Gastrocnemius medialis (tissue), 4 donors: ENCODE measurements at regions not wholly inside any gene's neighbourhood (a gene's known extent, or its start where the extent isn't known, plus 50 kb on each side); places are given as distances from the start of the nearest gene placed in this dataset.

Source experiments
- ATAC-seq, 2 donors: fragments of 150-250 bp; one replicate each; pipeline ENCODE4 v1.9.1; 2016
- DNase-seq, 2 donors: peaks; one replicate each; pipeline ENCODE4 v3.0.0-alpha.2; 2019
- H3K27ac ChIP-seq, 4 donors: fragments of 200-600 bp; sonication (generic); 1 replicate in 1 of 4; 2 replicates in 3 of 4; pipeline ENCODE4 v1.5.1; 2016 to 2018; ENCODE audit warnings: mild to moderate bottlenecking in 2 of 4, moderate library complexity in 1 of 4
- H3K27me3 ChIP-seq, 3 donors: fragments of 200-600 bp; sonication (generic) in 2 of 3; 1 replicate in 1 of 3; 2 replicates in 2 of 3; pipeline versions ENCODE4 v1.5.1 to v1.6.0; 2016 to 2019; ENCODE audit warnings: mild to moderate bottlenecking in 1 of 3, moderate library complexity in 1 of 3
- H3K36me3 ChIP-seq, 2 donors: fragments of 200-600 bp; sonication (generic) in 1 of 2; one replicate each; pipeline ENCODE4 v1.5.1; 2017 to 2018
- H3K4me1 ChIP-seq, 2 donors: fragments of 200-600 bp; sonication (generic) in 1 of 2; one replicate each; pipeline ENCODE4 v1.5.1; 2016 to 2017; ENCODE audit warnings: mild to moderate bottlenecking in 2 of 2
- H3K4me3 ChIP-seq, 4 donors: fragments of 200-600 bp; sonication (generic) in 3 of 4; 1 replicate in 1 of 4; 2 replicates in 3 of 4; pipeline ENCODE4 v1.5.1; 2016 to 2019; ENCODE audit warnings: mild to moderate bottlenecking in 2 of 4
- H3K9me3 ChIP-seq, 3 donors: fragments of 200-600 bp; sonication (generic) in 2 of 3; 1 replicate in 1 of 3; 2 replicates in 2 of 3; pipeline ENCODE4 v1.5.1; 2016 to 2019
- POLR2A ChIP-seq, 2 donors: fragments of 450-650 bp; IDR thresholded peaks; one replicate each; pipeline ENCODE4 v1.6.1; 2017; ENCODE audit warnings: antibody characterized with exemption in 2 of 2, mild to moderate bottlenecking in 2 of 2, moderate library complexity in 2 of 2
- in situ Hi-C, 4 donors: fragments of 200-750 bp; cut with MboI; loops; one replicate each; pipeline versions ENCODE4 v1.15.0 to v1.8.0; 2017; ENCODE audit warnings: low sequenced_read_pairs in 4 of 4
- intact Hi-C: fragments of 100-400 bp; cut with DNase I; formaldehyde crosslinking; loops from one replicate; pipeline ENCODE4 v1.15.1; 2023; ENCODE audit warnings: low total_unique reads
- TF ChIP-seq, protein P1 (sequence below), 5 experiments: fragments of 450-650 bp in 3 of 5; fragments of 200-600 bp in 2 of 5; sonication (generic) in 2 of 5; IDR thresholded peaks in 4 of 5; conservative IDR thresholded peaks in 1 of 5; 1 replicate in 4 of 5; 2 replicates in 1 of 5; pipeline ENCODE4 v1.5.1; 2016 to 2019; ENCODE audit warnings: antibody characterized with exemption in 5 of 5, mild to moderate bottlenecking in 3 of 5, moderate library complexity in 3 of 5

DNA sequence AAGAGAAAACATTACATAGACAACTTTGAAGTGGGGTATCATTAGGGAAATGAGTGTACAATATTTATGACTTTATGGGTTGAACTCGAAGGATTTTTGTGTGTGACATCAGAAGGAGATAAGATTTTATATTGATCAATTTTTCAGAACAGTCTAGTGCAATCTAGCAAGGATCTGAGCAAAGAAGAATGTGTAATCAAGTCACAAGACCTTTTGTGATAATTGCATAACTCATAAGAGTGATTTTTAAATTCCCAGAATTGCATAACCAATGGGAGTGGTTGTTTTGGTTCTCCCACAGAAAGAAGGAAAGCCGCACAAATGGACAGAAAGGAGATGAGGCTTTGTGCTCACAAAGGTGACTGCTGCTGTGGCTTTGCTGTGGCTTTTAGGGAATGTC, 441.8 kb upstream of the FLRT2 start:
- Histone ChIP-seq H3K27me3 (no peaks in the 10 kb centered on the region), H3K9me3 (no peaks in the 10 kb centered on the region), H3K36me3 (no peaks in the 10 kb centered on the region), H3K4me1 (no peaks in the 10 kb centered on the region), H3K27ac (no peak overlapping the region), H3K4me3 (no peak overlapping the region)
- intact Hi-C loops (no loop called here), in situ Hi-C loops (no loop called here)
- ATAC-seq (no peak), DNase-seq (no peak)
- TF ChIP-seq, protein P1, sequence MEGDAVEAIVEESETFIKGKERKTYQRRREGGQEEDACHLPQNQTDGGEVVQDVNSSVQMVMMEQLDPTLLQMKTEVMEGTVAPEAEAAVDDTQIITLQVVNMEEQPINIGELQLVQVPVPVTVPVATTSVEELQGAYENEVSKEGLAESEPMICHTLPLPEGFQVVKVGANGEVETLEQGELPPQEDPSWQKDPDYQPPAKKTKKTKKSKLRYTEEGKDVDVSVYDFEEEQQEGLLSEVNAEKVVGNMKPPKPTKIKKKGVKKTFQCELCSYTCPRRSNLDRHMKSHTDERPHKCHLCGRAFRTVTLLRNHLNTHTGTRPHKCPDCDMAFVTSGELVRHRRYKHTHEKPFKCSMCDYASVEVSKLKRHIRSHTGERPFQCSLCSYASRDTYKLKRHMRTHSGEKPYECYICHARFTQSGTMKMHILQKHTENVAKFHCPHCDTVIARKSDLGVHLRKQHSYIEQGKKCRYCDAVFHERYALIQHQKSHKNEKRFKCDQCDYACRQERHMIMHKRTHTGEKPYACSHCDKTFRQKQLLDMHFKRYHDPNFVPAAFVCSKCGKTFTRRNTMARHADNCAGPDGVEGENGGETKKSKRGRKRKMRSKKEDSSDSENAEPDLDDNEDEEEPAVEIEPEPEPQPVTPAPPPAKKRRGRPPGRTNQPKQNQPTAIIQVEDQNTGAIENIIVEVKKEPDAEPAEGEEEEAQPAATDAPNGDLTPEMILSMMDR (IDR thresholded peaks at IDR 0.05 in 4 of 5, conservative IDR thresholded peaks at IDR 0.05 in 1 of 5), result no peak
- no peak for TF ChIP-seq POLR2A (IDR thresholded peaks at IDR 0.05)

DNA sequence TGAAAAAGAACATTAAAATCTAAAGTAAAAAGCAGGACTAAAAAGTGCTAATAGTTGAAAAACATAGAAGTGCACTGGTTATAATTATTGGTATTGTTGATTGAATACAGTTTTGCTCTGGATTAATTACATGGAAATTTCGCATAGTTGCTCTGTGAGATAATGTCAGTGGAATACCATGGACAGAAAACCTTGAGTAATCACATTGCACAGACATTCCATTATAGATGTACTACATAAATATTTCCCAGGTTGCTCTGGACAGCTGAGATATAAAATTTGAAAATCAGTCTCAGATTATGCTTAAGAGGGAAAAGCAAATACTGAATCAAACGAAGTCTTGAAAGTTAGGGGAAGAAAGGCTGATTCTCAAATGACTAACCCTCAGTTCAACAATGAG, 439.3 kb upstream of the FLRT2 start:
- intact Hi-C loops, result no loop called here
- TF ChIP-seq, protein P1 (IDR thresholded peaks at IDR 0.05 in 4 of 5, conservative IDR thresholded peaks at IDR 0.05 in 1 of 5), result no peak
- TF ChIP-seq POLR2A (IDR thresholded peaks at IDR 0.05), result no peak

DNA sequence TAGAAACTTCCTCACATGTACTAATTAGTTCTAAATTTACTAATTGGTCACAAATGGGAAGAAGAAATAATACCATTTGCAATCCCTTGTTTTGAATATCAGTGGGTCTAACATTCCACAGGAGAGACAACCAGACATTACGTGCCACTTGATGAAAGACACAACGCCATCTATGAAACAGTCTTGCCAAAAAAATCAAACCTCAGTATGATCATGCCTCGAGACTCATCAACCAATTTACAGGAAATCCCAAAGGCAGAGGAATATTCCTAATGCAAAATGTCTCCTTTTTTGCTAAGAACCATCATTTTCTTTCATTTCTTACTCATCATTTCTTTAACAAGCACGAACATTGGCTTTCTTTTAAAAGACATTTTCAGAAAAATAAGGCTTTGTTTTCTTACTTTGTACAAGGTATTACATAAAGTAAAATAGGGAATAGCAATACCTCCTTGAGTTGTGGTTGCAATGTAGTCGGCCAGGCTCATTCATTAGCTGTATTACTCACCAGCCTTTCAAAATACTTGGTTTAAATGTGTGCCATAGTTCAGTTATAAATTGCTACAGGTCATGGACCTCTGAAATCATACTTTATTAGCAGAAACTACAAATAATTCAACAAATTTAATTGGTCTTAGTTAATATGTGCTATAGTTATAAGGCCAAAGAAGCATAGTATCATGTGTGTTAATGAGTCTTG, 436.2 kb upstream of the FLRT2 start:
- H3K27me3 ChIP-seq, result no peaks in the 10 kb centered on the region
- intact Hi-C loops (no loop called here), in situ Hi-C loops (no loop called here)
- DNase-seq (no peak), ATAC-seq (no peak)
- H3K9me3 ChIP-seq, result no peaks in the 10 kb centered on the region
- TF ChIP-seq POLR2A (IDR thresholded peaks at IDR 0.05), result no peak
- TF ChIP-seq, protein P1 (IDR thresholded peaks at IDR 0.05 in 4 of 5, conservative IDR thresholded peaks at IDR 0.05 in 1 of 5), result no peak
- no peak overlapping the region for H3K4me3 ChIP-seq
- no peaks in the 10 kb centered on the region for H3K36me3 ChIP-seq
- no peak overlapping the region for H3K27ac ChIP-seq
- no peaks in the 10 kb centered on the region for H3K4me1 ChIP-seq

More for the DNA sequence above, 439.3 kb upstream of the FLRT2 start:
- H3K27ac ChIP-seq, result no peak overlapping the region
- ATAC-seq, result no peak
- H3K9me3 ChIP-seq, result no peaks in the 10 kb centered on the region
- no peaks in the 10 kb centered on the region for H3K27me3 ChIP-seq
- no peak for DNase-seq
- in situ Hi-C loops, result no loop called here
- H3K4me3 ChIP-seq, result no peak overlapping the region
- no peaks in the 10 kb centered on the region for H3K4me1 ChIP-seq
- no peaks in the 10 kb centered on the region for H3K36me3 ChIP-seq

DNA sequence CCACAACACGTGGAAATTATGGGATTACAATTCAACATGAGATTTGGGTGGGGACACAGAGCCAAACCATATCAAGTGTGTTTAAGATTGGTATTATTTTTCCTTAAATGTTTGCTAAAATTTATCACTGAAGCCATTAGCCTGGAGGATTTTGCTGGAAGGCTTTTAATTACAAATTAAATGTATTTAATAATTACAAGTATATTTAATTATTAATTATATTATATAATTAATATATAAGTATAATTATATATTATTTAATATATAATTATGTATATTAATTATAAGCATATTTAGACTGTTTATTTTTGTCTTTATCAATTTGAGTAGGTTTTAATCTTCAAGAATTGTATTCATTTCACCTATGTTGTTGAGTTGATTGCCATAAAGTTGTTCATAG, 427.4 kb upstream of the FLRT2 start:
- in situ Hi-C loops, result no loop called here

More for the DNA sequence above, 427.4 kb upstream of the FLRT2 start:
- no peak for DNase-seq
- no peaks in the 10 kb centered on the region for H3K4me1 ChIP-seq
- no peaks in the 10 kb centered on the region for H3K27me3 ChIP-seq
- no peak overlapping the region for H3K27ac ChIP-seq
- H3K36me3 ChIP-seq, result no peaks in the 10 kb centered on the region
- TF ChIP-seq, protein P1 (IDR thresholded peaks at IDR 0.05 in 4 of 5, conservative IDR thresholded peaks at IDR 0.05 in 1 of 5), result no peak
- no peak for TF ChIP-seq POLR2A (IDR thresholded peaks at IDR 0.05)
- intact Hi-C loops, result no loop called here
- no peaks in the 10 kb centered on the region for H3K9me3 ChIP-seq
- H3K4me3 ChIP-seq, result no peak overlapping the region
- no peak for ATAC-seq
